ENCODE measurements at regions not wholly inside any gene's neighbourhood (a gene's known extent, or its start where the extent isn't known, plus 50 kb on each side); places are given as distances from the start of the nearest gene placed in this dataset.

DNA sequence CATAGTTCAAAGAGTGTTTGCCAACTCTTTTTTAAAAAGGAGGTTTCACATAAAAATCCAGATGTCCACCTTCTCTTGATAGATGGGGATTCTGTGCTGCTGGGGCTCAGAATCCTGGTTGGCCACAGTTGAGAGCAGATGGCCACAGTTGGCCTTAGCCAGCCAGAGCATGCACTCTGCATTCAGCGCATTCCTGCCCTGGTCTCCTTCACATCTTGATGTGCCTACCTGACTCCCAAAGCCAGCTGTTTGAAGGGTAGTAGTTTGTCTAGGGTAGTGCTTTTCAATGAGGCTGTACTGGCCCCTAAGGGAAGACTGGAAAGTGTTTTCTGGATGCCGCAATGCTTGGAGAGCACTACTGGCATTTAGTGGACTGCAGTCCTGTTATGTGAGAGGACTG is 208.1 kb upstream of the HDAC9 start:
- H3K9me3 ChIP-seq (ENCODE audit: control insufficient read depth, low read length) = no peaks in the 10 kb centered on the region
- no peak overlapping the region for H3K4me3 ChIP-seq (ENCODE audit: extremely low read depth, insufficient read depth, low read length, poor library complexity, severe bottlenecking)
- no peaks in the 10 kb centered on the region for H3K36me3 ChIP-seq (ENCODE audit: control insufficient read depth, insufficient read depth, low read length)
- no peaks in the 10 kb centered on the region for H3K4me1 ChIP-seq (ENCODE audit: control insufficient read depth, insufficient read depth, low read length, poor library complexity, severe bottlenecking)
- H3K27ac ChIP-seq (ENCODE audit: low read depth, low read length, severe bottlenecking) = no peak overlapping the region
- 100% methylated on average over 1 of the region's 2 CpGs; no CpG with 5 or more reads in 1 of the 2 experiments for WGBS, 2 experiments (ENCODE audit: insufficient coverage in 2 of 2)

DNA sequence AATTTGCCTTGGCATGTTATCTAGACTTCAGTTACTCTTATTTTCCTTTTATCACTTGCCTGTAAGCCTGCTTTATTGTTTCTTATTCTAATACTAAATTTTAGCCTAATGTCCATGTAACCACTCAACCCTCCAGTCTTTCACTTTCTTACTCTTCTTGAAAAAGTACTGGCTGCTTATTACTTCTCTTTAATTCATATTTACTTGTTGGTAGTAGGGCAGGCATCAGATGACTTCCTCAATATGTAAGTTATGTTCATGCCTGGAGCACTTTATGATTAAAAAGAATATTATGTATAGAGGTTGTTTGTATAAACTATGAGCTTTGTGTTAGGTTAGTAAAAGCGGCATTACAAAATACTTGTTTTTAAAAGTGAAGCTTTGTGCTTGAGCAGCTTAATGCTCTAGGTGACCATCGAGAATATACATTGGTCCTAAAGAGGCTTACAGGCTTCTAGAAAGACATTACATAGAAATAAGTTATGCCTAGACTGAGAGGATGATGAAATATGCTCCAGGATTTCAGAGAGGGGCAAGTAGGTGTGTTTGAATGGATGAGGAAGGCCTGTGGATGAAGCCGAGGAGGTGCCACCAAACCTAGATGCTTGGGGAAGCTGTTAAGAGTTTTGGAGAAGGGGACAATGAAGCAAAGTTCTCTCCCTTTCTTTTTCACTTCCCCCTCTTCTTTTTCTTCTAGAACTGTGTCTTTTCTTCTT is 207.1 kb upstream of the HDAC9 start:
- WGBS, 2 experiments (ENCODE audit: insufficient coverage in 2 of 2) = 83 to 100% methylated on average over 1 to 2 of the region's 3 CpGs
- H3K4me3 ChIP-seq (ENCODE audit: extremely low read depth, insufficient read depth, low read length, poor library complexity, severe bottlenecking) = no peak overlapping the region
- H3K36me3 ChIP-seq (ENCODE audit: control insufficient read depth, insufficient read depth, low read length) = no peaks in the 10 kb centered on the region
- no peak overlapping the region for H3K27ac ChIP-seq (ENCODE audit: low read depth, low read length, severe bottlenecking)
- H3K4me1 ChIP-seq (ENCODE audit: control insufficient read depth, insufficient read depth, low read length, poor library complexity, severe bottlenecking) = no peaks in the 10 kb centered on the region
- H3K9me3 ChIP-seq (ENCODE audit: control insufficient read depth, low read length) = no peaks in the 10 kb centered on the region

DNA sequence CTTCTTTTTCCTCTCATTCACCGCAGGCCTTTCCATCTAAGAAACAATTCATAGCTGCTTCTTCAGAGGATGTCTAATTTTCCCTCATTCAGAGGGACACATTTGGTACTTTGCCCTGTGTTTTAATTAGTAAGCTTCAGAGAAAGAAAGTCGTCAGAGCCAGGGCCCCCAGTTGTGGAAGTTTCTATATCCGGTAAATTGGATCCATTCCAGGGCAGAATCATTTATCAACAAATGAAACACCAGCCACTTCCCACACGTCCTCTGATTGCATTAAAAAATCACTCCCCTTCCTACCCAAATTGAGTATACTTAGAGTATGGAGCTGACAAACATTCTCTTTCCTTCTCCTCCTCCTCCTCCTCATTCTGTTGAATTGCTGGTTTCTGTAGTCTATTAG is 205.8 kb upstream of the HDAC9 start:
- Histone ChIP-seq H3K4me1 (ENCODE audit: control insufficient read depth, insufficient read depth, low read length, poor library complexity, severe bottlenecking) (no peaks in the 10 kb centered on the region), H3K4me3 (ENCODE audit: extremely low read depth, insufficient read depth, low read length, poor library complexity, severe bottlenecking) (no peak overlapping the region), H3K9me3 (ENCODE audit: control insufficient read depth, low read length) (no peaks in the 10 kb centered on the region), H3K27ac (ENCODE audit: low read depth, low read length, severe bottlenecking) (no peak overlapping the region), H3K36me3 (ENCODE audit: control insufficient read depth, insufficient read depth, low read length) (no peaks in the 10 kb centered on the region)
- WGBS, 2 experiments (ENCODE audit: insufficient coverage in 2 of 2) = 100% methylated on average over 1 of the region's 4 CpGs; no CpG with 5 or more reads in 1 of the 2 experiments

DNA sequence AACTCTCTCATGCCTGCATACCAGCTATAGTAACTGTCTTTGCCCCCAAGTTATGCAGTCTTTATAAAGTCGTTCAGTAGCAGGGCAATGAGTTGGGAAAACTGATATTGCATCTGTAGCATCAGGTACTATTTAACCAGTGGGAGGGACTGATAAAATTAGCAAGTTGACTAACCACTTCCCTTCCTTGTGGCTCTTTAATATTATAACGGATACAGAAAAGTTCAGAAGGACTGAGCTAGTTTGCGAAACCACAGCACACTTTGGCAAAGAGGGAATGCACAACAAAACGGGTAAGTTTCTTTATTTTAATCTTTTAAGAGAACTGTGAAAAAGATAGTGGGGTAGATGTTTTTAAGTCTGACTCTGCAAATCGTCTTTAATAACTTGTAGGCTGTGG is 205.3 kb upstream of the HDAC9 start:
- H3K27ac ChIP-seq (ENCODE audit: low read depth, low read length, severe bottlenecking) = no peak overlapping the region
- no peaks in the 10 kb centered on the region for H3K4me1 ChIP-seq (ENCODE audit: control insufficient read depth, insufficient read depth, low read length, poor library complexity, severe bottlenecking)
- H3K9me3 ChIP-seq (ENCODE audit: control insufficient read depth, low read length) = no peaks in the 10 kb centered on the region
- H3K36me3 ChIP-seq (ENCODE audit: control insufficient read depth, insufficient read depth, low read length) = no peaks in the 10 kb centered on the region
- 89 to 92% methylated on average over 3 of the region's 5 CpGs for WGBS, 2 experiments (ENCODE audit: insufficient coverage in 2 of 2)
- no peak overlapping the region for H3K4me3 ChIP-seq (ENCODE audit: extremely low read depth, insufficient read depth, low read length, poor library complexity, severe bottlenecking)

DNA sequence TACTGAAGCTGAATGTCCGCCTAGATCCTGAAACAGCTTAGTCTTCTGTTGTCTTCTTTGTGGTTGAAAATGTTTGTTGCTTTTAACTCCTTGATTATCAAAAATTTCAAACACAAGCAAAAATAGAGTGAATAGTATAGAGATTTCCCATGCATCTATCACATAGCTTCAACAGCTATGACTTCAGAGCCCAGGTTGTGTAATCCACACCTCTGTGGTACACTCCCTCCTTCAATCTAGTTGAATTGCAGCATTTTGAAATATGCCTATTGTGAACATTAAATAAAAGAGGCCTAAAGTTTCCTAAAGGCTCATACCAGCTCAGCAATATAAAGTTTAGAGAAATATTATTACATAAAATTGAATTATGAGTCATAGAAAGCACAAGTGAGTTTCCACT is 204.7 kb upstream of the HDAC9 start:
- WGBS, 2 experiments (ENCODE audit: insufficient coverage in 2 of 2) = no CpG with 5 or more reads among the region's 1 CpG
- no peaks in the 10 kb centered on the region for H3K4me1 ChIP-seq (ENCODE audit: control insufficient read depth, insufficient read depth, low read length, poor library complexity, severe bottlenecking)
- no peak overlapping the region for H3K27ac ChIP-seq (ENCODE audit: low read depth, low read length, severe bottlenecking)
- no peaks in the 10 kb centered on the region for H3K9me3 ChIP-seq (ENCODE audit: control insufficient read depth, low read length)
- H3K4me3 ChIP-seq (ENCODE audit: extremely low read depth, insufficient read depth, low read length, poor library complexity, severe bottlenecking) = no peak overlapping the region
- H3K36me3 ChIP-seq (ENCODE audit: control insufficient read depth, insufficient read depth, low read length) = no peaks in the 10 kb centered on the region

DNA sequence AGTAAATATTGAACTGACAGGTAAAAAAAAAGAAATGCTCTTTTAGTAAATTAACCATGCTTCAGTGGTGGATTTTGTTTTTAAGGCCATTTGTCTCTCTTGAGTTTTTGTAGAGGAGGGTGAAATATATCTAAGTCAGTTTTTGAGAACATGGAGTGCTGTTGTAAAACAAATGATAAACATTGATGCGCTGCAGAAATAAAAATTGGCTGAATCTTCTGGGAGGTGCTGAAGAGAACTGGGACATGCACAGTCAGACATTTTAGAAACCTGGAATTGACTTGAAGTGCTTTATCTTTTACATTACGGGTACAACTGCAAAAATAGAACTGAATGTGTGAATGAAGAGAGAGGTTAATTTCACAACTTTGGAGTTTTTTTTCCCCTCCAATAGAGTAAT is 203.0 kb upstream of the HDAC9 start:
- H3K27ac ChIP-seq (ENCODE audit: low read depth, low read length, severe bottlenecking) = no peak overlapping the region
- H3K4me3 ChIP-seq (ENCODE audit: extremely low read depth, insufficient read depth, low read length, poor library complexity, severe bottlenecking) = no peak overlapping the region
- WGBS, 2 experiments (ENCODE audit: insufficient coverage in 2 of 2) = 100% methylated on average over 1 to 2 of the region's 2 CpGs
- no peaks in the 10 kb centered on the region for H3K36me3 ChIP-seq (ENCODE audit: control insufficient read depth, insufficient read depth, low read length)
- no peaks in the 10 kb centered on the region for H3K9me3 ChIP-seq (ENCODE audit: control insufficient read depth, low read length)
- H3K4me1 ChIP-seq (ENCODE audit: control insufficient read depth, insufficient read depth, low read length, poor library complexity, severe bottlenecking) = no peaks in the 10 kb centered on the region

DNA sequence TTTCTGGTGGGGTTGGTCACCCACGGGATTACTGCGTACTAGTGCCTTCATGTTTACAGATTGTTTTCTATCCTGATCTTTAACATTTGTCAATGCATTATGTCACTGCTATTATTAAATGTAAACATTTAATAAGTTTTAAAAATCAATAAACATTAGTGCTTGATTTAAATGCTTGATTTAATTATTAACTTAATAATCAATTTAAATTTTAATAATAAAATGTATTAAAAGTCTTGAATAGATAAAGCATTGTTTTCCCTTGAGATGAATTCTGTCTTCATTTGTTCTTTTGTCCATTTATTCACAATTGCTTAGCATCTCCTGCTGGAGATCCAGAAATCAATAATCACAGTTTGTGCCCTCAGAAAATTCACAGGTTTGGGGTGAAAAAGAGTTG is 201.8 kb upstream of the HDAC9 start:
- no peaks in the 10 kb centered on the region for H3K4me1 ChIP-seq (ENCODE audit: control insufficient read depth, insufficient read depth, low read length, poor library complexity, severe bottlenecking)
- no peak overlapping the region for H3K4me3 ChIP-seq (ENCODE audit: extremely low read depth, insufficient read depth, low read length, poor library complexity, severe bottlenecking)
- H3K36me3 ChIP-seq (ENCODE audit: control insufficient read depth, insufficient read depth, low read length) = no peaks in the 10 kb centered on the region
- no peak overlapping the region for H3K27ac ChIP-seq (ENCODE audit: low read depth, low read length, severe bottlenecking)
- WGBS, 2 experiments (ENCODE audit: insufficient coverage in 2 of 2) = no CpG with 5 or more reads among the region's 2 CpGs
- no peaks in the 10 kb centered on the region for H3K9me3 ChIP-seq (ENCODE audit: control insufficient read depth, low read length)

DNA sequence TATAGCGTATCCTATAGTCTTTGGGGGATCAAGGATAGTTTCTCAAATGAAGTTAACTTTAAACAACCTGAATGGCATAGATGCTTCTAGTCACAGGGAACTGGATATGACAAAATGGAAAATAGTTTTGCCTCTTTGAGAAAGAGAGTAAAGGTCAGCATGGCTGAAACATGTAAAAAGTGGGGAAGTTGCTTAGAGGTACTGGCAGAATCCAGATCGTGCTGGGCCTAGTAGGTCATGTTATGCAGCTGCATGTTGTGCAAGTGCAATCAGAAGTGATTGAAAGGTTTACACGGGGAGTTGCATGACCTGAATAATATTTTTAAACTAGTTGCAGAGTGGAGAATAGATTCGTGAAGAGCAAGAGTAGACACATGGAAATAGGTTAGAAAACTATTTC is 201.1 kb upstream of the HDAC9 start:
- no peak overlapping the region for H3K4me3 ChIP-seq (ENCODE audit: extremely low read depth, insufficient read depth, low read length, poor library complexity, severe bottlenecking)
- no peak overlapping the region for H3K27ac ChIP-seq (ENCODE audit: low read depth, low read length, severe bottlenecking)
- no peaks in the 10 kb centered on the region for H3K36me3 ChIP-seq (ENCODE audit: control insufficient read depth, insufficient read depth, low read length)
- H3K4me1 ChIP-seq (ENCODE audit: control insufficient read depth, insufficient read depth, low read length, poor library complexity, severe bottlenecking) = no peaks in the 10 kb centered on the region
- 89 to 91% methylated on average over 3 to 4 of the region's 4 CpGs for WGBS, 2 experiments (ENCODE audit: insufficient coverage in 2 of 2)
- no peaks in the 10 kb centered on the region for H3K9me3 ChIP-seq (ENCODE audit: control insufficient read depth, low read length)

DNA sequence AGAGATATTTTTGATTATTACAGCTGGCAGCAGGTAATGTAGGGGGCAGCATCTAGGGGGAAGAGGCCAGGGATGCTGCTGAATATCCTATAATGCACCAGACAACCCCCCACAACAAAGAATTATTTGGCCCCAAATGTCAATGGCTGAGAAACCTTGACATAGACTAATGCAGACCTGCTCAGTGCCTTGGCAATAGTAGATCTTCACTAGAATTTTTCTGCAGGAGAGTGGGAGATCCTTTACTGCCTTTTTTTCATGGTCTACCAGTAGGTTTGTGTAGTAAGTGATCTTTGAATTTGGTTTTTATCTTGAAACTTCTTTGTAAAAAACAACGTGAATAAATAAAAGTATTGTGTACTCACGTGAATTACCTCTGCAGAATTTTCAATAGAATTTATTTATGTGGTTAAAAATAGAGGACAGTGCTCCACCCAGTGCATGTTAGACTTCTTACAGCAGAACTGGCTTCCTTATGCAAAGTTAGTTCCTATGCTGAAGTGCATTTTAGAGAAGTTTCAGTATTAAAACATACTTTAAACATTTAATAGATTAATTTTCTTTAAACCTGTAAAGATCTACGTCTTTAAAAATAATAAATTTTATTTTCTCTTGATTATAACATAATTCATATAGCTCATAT is 199.6 kb upstream of the HDAC9 start:
- Histone ChIP-seq H3K27ac (ENCODE audit: low read depth, low read length, severe bottlenecking) (no peak overlapping the region), H3K9me3 (ENCODE audit: control insufficient read depth, low read length) (no peaks in the 10 kb centered on the region), H3K4me1 (ENCODE audit: control insufficient read depth, insufficient read depth, low read length, poor library complexity, severe bottlenecking) (no peaks in the 10 kb centered on the region), H3K36me3 (ENCODE audit: control insufficient read depth, insufficient read depth, low read length) (no peaks in the 10 kb centered on the region), H3K4me3 (ENCODE audit: extremely low read depth, insufficient read depth, low read length, poor library complexity, severe bottlenecking) (no peak overlapping the region)
- 100% methylated on average over 2 of the region's 3 CpGs; no CpG with 5 or more reads in 1 of the 2 experiments for WGBS, 2 experiments (ENCODE audit: insufficient coverage in 2 of 2)

DNA sequence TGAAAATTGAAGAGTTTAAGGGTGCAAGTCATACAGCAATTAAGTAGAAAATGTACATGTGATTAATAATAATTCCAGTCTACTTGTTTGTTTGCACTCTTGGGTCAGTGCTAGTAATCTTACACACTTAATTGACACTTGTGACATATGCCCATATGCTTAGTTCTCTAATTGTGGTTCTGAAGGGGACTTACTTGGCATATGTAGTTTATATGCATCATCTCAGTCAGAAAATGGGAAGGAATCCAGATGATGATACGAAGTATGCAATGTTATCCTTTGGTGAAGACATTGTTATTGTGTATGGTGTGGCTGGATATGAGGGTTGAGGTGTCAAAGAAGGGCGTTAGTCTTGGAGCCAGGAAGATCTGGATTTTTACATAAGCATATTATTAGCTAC is 193.5 kb upstream of the HDAC9 start:
- Histone ChIP-seq H3K27ac (ENCODE audit: low read depth, low read length, severe bottlenecking) (no peak overlapping the region), H3K4me3 (ENCODE audit: extremely low read depth, insufficient read depth, low read length, poor library complexity, severe bottlenecking) (no peak overlapping the region), H3K9me3 (ENCODE audit: control insufficient read depth, low read length) (no peaks in the 10 kb centered on the region), H3K36me3 (ENCODE audit: control insufficient read depth, insufficient read depth, low read length) (no peaks in the 10 kb centered on the region), H3K4me1 (ENCODE audit: control insufficient read depth, insufficient read depth, low read length, poor library complexity, severe bottlenecking) (no peaks in the 10 kb centered on the region)
- 75% methylated on average over 1 of the region's 2 CpGs; no CpG with 5 or more reads in 1 of the 2 experiments for WGBS, 2 experiments (ENCODE audit: insufficient coverage in 2 of 2)

DNA sequence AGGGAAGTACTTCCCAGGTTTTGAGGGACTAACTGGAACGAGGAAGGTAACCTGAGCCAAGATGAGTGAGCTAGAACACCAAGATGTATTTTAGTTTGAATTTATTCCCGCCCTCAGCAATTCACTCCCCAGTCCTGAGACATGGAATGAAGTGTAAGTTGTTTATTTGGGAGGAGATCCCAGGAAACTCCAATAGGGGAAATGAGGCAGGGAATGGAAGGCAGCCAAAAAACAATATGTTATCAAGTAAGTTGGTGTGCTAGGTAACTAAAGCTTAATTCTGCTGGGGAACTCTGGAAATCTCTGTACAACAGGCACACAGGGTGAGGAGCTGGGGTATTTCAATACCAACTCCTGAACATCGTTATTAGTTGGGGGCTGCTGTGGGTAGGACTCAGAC is 189.7 kb upstream of the HDAC9 start:
- H3K4me3 ChIP-seq (ENCODE audit: extremely low read depth, insufficient read depth, low read length, poor library complexity, severe bottlenecking) = no peak overlapping the region
- H3K36me3 ChIP-seq (ENCODE audit: control insufficient read depth, insufficient read depth, low read length) = no peaks in the 10 kb centered on the region
- WGBS, 2 experiments (ENCODE audit: insufficient coverage in 2 of 2) = 100% methylated on average over 2 of the region's 3 CpGs; no CpG with 5 or more reads in 1 of the 2 experiments
- H3K27ac ChIP-seq (ENCODE audit: low read depth, low read length, severe bottlenecking) = no peak overlapping the region
- H3K4me1 ChIP-seq (ENCODE audit: control insufficient read depth, insufficient read depth, low read length, poor library complexity, severe bottlenecking) = no peaks in the 10 kb centered on the region
- H3K9me3 ChIP-seq (ENCODE audit: control insufficient read depth, low read length) = no peaks in the 10 kb centered on the region

All from mesodermal cell (in vitro differentiated cells).